GM21576 (cell line): ENCODE measurements at regions not wholly inside any gene's neighbourhood (a gene's known extent, or its start where the extent isn't known, plus 50 kb on each side); places are given as distances from the start of the nearest gene placed in this dataset.
"Not testable (repeated sequence)": the region's sequence is repeated elsewhere in the genome, so short reads cannot be mapped to it uniquely, and the experiment has no call there.

ENCODE experiments used
- ATAC-seq: cut with Tn5 transposase; IDR thresholded peaks from one replicate; pipeline ENCODE4 v1.9.1; 2021; ENCODE audit warnings: mild to moderate bottlenecking, moderate library complexity; ENCODE audit not compliant: unreplicated experiment

DNA sequence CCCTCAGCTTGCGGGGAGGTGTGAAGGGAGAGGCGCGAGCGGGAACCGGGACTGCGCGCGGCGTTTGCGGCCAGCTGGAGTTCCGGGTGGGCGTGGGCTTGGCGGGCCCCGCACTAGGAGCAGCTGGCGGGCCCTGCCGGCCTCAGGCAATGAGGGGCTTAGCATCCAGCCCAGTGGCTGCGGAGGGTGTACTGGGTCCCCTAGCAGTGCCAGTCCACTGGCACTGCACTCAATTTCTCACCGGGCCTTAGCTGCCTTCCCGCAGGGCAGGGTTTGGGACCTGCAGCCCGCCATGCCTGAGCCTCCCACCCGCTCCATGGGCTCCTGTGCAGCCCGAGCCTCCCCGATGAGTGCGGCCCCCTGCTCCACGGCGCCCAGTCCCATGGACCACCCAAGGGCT, 163.5 kb upstream of the PTCH1 start:
- ATAC-seq: not testable (repeated sequence)

DNA sequence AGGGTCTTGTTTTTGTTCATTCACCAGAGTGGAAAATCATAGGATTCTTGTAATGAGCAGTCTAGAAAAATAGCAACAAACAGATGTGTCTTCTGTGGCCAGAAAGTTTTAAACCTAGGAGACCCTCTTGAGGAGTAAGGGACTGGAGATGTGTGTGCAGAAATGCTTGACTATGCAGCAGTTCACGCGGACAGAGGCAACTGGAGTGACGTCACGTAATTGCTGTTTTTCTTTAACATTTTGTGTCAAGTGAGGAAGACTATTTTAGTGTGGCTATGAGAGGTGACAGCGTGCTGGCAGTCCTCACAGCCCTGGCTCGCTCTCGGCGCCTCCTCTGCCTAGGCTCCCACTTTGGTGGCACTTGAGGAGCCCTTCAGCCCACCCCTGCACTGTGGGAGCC, 163.1 kb upstream of the PTCH1 start:
- no peak for ATAC-seq

DNA sequence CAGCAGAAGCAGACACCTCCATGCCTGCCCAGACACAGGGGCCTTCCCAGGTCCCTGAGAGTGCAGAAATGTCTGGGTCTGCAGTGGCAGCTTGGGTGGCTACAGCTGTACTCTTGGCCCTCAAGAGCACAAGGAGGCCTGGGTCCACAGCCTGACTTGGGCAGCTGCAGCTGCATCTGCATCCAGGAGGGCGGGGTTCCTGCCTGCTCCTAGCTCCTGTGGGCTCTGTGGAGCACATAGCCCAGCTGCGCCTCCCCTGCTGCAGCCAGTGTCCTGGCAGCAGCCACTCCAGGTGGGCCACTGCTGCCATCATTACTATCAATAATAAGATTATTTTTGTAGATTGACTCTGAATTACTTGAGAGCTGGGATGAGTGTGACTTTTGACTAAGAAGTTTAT, 162.0 kb upstream of the PTCH1 start:
- ATAC-seq: no peak

DNA sequence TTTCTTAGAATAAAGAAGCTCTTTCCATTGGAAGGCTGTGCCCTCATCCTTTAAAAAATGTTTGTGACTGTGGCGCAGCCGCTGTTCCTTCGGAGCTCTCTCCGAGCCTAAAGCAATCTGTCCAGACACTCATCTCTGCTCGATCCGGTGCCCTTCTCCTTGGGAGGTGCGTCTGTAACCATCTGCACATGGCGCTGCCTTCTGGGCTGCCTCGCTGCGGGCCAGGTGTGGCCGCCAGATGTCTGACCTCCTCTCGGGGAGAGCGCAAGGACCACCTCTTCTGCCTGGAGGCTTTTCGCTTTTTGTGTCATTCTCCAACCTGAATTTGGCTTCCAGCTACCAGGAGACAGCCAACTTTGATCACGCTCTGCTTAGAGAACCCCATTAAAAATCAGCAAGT, 153.4 kb upstream of the PTCH1 start:
- no peak for ATAC-seq

DNA sequence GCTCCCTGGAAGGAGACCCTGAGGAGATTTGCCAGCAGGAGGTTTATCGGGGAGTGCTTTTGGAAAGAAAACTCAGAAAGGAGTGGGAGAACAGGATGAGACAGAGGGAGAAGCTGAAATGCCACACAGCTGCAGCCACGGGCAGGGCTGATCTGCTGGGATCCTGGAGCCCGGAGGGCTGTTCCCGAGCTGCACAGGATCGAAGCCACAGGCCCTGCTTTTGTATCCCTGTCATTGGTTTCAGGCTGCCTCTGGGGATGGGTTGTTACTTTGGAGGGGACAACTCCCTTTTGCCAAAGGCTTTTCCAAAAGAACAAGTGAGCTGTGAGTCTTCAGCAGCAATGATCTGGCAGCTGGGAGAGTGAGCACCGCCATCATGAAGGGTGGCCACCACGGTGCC, 152.5 kb upstream of the PTCH1 start:
- ATAC-seq: no peak

DNA sequence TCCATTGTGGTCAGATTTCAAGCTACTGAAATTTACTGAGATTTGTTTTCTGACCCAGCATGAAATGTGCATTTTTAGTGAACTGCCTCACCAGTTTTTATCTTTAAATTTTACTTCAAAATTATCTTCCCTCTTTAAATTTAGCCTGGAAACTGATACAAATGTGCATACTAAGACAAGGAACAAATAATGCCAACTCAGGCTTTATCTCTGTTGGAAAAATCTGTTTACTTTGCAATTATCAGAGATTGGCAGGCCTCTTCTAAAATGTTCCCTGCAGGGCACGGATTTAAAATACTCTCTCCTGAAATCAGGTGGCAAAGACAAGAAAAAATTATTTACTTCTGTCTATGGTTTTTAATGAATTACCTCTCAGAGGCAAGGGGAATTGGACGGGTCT, 151.0 kb upstream of the PTCH1 start:
- no peak for ATAC-seq

DNA sequence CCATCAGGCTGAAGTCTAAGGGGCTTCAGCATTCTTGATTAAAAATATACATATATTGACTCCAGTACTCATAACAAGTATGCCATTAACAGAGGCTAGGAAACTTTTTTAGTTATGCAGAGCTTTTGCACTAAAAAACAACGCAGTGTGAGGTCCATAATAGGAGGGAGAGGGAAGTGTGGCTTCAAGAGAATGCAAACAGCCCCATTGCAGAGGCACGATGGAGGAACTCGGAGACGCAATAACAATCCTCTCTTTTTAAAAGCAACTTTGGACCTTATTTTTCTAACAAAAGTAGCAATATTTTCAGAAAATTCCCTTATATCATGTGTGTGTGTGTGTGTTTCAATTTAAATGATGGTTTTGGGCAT, 150.0 kb upstream of the PTCH1 start:
- ATAC-seq: no peak

DNA sequence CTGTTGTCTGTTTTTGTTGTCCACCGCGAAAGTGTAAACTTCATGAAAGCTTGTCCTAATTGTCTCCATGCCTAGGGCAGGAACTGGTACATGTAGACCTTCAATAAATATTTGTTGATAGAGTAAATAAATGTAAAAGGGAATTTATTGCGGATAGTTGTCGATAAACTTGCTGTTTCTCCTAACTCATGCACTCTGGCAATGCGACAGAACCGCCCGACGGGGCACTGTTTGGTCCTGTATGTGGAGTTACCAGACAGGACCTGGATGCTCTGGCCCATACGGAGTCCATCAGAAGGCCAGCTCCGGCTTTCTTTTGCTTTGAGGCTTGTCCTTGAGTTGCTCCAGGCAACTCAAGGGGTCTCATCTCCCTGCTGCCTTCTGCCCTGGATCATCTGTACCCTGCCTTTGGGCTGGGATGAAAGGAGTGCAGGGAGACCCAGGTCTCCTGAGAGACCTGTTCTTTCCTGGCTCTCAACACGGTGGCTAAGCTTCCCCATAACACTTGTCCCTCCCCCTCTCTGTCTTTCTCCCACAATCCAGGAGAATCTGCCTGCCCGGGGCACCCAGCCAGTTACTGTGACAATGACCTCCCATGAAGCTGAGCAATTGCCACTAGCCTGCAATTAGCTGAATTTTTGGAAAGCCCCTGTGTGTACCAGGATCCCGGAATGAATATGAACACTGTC, 149.5 kb upstream of the PTCH1 start:
- ATAC-seq: no peak

DNA sequence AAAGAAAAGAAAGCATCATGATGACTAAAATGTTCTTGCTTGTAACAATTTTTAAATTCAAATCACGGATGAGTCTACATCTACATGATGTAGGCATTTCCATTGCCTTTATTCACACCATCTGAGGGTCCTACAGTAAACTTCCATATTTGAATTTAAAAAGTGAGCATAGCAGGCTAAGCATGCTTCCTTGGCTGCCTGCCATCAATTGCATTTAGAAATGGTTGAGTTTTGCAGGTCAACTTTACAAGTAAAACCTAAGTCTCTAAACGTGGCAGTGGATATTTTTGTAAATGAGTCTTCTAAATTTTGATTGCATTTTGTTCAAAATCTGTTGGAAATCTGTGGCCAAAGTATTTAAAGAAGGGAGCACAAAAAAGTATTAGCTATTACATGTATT, 136.5 kb upstream of the PTCH1 start:
- no peak for ATAC-seq

DNA sequence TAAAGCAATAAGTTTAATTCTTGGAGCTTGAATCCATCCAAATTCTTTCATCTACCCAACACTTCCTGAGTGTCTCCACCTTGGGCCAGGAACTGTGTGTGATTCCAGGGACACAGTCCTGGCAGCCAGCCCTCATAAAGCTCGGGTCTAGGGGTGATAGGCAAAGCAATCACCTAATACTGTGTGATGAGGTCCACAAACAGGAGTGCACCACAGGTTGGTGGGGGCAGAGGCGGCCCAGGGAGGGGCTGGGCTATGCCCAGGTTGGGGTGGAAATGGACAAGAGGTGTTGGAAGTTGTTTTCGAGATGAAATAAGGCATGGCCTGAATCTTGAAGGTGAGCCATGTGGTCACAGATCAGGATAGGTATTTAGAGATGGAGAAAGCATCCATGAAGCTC, 133.9 kb upstream of the PTCH1 start:
- ATAC-seq: no peak

DNA sequence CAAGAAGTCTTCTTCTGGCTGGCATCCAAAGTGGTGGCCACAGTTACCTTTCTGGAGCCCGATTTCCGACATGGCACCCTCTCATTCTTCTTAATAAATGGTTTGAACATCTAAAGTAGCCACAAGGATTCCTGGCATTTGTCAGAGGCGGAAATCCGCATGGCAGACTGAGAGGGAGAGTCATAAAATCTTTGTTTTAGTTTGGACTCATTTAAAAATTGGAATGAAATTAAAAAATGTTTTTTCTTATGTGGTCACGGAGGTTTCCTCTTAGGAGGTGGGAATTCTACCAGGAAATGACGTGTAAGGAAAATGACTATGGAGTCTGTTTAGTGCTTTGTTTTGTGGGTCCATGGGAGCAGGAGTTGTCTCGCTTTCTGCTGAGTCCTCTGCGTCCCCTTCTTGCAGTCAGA, 133.0 kb upstream of the PTCH1 start:
- ATAC-seq: no peak

DNA sequence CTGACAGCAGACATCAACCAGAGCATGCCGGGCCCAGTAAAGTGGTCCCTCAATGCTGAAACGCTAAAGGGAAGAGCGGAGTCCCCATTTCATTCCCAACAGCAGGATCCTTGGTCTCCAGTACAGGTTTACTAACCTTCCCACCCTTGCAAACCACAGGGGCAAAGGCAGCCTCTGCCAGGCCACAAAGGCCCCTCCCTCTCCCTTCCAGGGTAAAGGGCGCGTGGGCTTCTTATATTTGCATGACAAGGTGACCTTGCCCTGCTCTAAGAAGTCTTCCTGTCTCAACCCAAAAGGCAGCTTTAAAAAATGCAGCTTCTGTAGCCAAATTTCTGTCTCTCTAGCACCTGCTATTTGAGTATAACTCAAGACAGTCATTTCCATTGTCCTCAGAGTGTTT, 131.5 kb upstream of the PTCH1 start:
- no peak for ATAC-seq

DNA sequence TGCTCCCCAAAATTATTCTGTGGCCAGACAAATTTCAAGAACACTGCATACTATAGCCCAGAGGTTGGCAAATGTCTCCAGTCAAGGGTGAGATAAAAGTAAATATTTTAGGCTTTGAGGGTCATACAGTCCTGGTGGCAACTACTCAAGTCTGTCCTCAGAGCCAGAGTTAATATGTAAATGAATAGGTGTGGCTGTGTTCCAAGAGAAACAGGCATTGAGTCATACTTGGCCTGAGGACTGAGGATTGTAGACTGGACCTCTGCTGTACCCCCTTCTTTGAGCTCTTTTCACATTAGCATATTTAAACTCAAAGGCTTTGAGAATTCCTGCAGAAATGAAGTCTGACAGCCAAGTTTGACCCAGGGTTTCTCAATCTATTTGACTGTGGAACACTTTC, 129.2 kb upstream of the PTCH1 start:
- ATAC-seq: no peak

DNA sequence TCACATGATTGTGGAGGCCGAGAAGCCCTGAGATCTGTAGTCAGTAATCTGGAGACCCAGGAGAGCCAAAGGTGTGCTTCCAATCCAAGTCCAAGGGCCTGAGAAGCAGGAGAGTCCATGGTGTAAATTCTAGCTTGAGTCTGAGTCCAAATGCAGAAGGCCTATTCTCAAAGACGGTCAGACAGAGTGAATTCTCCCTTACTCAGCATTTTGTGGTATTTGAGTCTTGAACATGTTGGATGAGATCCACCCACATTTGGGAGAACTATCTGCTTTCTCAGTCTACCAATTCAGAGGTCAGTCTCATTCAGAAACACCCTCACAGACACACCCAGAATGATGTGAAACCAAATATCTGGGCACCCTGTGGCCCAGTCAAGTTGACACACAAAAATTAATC, 128.8 kb upstream of the PTCH1 start:
- no peak for ATAC-seq

DNA sequence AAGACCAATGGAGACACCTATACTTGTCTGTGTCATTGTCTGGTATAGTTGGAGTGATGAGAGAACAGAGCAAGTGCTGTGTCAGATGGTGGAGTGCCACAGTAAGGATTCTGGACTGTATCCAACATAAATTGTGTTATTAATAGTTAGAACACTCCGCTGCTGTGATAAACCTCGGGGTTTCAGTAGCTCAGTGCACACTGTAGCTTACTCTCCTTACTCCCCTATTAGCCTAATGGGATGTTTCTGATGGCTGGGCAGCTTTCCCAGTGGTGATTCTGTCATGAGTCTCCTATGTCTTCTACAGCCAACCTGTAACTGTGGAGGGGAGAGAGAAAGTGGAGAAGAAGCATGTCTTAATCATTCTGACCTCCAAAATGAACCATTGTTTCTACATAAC, 127.6 kb upstream of the PTCH1 start:
- no peak for ATAC-seq

DNA sequence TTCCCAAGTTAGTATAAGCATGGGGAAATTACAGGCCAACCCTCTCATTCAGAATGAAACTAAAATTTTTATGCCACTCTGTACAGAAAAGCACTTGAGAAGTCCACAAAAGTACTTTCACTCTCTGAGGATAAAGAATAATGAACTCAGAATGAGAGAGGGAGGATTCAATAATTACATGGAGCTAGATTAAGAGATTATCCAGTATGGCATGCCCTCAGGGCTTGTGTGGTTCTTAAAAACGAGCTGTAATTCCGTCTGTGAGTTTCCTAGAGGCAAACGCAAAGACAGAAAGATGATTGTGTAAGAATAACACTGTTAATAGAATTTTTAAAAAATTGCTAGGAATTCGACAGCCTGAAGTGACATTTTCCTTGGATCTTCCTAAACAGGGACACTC, 126.8 kb upstream of the PTCH1 start:
- ATAC-seq: no peak

DNA sequence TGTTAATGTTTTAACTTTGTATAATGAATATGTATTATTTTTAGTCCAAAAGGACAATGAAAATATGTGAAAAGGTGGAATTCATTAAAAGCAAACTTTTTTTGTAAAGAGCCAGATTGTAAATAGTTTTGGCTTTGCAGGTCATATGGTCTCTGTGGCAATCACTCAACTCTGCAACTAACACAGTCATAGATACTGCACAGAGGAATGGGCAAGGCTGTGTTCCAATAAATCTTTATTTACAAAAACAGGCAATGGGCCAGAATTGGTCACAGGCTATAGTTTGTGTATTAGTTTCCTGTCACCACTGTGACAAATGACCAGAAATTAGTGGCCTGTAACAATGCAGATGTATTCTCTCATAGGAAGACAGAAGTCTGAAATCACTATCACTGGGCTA, 125.4 kb upstream of the PTCH1 start:
- ATAC-seq: no peak

DNA sequence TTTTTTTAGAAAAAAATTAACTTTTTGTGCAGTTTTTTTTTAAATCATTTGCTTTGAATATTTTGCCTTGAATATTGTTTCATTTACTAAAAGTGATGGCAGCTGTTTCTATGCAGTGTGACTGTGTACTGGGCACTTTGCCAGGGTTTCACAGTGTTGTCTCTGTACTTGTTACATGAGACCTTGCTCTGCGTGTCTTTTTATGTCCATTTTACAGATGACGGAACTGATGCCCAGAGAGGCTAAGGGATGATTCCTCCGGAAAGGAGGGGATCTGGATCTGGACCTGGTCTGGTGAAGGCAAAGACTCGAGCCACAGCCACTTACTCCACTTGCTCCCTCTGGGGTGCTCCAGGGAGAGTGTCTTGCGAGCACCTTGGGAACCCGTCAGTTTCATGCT, 124.8 kb upstream of the PTCH1 start:
- no peak for ATAC-seq

DNA sequence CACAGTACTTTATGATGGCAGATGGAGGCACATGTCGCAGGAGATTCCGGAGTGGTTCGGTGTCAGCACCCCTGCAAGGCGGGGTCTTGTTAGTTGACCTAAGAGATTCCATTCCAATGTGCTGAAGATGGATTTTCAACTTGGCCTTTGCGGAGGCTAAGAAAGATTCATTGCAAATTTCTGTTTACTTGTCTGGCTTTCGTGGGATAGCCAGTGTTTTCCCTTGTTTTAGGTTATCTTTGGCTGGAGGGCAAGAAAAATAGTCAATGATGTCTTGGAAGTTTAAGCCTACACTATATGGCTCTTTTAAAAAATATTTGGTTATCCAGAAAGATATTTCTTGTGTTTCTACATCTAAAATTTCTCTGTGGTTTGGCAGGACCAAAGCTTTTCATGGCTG, 123.6 kb upstream of the PTCH1 start:
- ATAC-seq: no peak

DNA sequence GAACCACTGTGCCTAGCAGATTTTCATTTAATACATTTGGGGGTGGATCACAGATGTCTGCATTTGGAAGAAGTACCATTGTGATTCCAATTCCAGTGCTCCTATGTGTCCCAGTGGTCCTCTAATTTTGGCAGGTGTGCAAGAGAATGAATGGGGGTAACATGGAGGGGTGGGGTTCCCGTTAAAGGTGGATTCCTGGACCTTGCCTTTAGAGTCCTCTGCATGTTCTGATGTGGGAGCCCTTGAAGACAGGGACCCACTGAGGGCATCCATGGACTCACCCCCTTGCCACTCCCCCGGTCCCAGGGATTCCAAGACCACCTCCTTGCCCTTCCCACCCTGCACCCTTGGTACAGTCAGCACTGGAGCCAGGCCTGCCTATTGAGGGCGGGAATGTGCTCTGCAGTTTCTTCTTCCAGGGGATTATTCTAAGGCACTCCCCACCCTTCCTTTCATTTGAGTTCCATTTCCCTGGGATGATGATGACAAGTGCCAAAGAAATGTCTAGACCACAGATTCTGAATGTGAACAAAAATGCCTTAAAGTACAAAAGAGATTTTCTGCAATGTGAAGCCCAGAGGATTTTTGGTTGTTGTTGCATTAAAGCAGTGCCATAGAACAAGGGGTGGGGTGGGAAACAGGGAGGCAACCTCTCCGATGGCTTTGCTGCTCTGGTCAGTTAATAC, 119.4 kb upstream of the PTCH1 start:
- no peak for ATAC-seq

DNA sequence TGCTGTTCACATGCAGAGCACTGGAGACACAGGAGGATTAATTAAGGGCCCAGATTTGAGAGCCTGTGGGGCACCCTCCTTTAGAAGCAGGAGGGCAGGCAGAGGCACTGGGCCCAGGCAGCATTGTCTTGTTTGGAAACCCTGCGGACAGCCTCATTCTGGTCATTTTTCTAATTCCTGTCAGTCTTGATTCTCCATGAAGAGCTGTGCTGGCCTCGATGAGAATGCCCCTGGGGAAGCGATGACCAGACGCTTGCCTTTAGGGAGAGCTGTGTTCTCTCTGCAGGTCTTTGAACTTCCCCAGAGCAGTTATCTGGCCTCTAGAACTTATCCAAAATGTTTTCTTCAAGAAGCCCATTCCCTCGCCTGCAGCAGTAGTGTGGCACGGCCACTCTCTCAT, 117.8 kb upstream of the PTCH1 start:
- no peak for ATAC-seq

DNA sequence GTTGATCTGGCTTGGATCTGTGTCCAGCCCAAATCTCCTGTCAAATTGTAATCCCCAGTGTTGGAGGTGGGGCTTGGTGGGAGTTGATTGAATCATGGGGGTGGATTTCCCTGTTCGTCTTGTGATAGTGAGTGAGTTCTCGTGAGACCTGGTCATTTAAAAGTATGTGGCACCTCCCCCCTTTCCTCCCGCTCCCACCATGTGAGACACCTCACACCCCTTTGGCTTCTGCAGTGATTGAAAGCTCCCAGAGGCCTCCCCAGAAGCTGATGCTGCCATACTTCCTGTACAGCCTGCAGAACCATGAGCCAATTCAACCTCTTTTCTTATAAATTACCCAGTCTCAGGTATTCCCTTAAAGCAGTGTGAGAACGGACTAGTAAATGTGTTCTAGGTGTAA, 117.3 kb upstream of the PTCH1 start:
- ATAC-seq: no peak

DNA sequence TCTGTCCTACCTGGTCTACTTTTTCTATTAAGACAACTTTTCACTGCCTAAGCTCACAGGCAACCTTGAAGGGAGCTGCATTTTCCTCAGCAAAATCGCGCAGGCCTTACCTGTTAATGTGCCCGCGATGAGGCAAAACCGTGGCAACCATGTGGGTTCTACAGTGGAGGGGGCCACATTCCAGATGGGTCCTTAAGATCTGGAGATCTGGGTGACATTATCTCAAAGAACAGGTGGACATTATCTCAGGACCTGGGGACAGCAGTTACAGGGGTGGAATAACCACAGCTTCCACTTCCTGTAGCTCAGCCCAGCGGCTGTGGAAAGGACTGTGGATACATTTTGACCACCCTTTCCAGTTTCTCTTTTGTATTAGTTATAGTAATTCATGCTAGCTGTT, 112.8 kb upstream of the PTCH1 start:
- ATAC-seq: no peak
